Mesenchymal stem cell (in vitro differentiated cells and primary cell): ENCODE measurements at regions not wholly inside any gene's neighbourhood (a gene's known extent, or its start where the extent isn't known, plus 50 kb on each side); places are given as distances from the start of the nearest gene placed in this dataset.

Source experiments
- DNase-seq: peaks from one replicate; pipeline ENCODE4 v3.0.0-alpha.2; 2013
- H2AFZ ChIP-seq: one replicate; pipeline ENCODE4 v1.6.1; 2013; ENCODE audit warnings: low read depth, mild to moderate bottlenecking, control low read depth, inconsistent platforms, low read length, moderate library complexity
- H2AK5ac ChIP-seq: 2 replicates; pipeline ENCODE4 v1.6.1; 2013; ENCODE audit warnings: low read length, moderate library complexity, mild to moderate bottlenecking, inconsistent platforms; ENCODE audit not compliant: severe bottlenecking
- H2BK120ac ChIP-seq: one replicate; pipeline ENCODE4 v1.6.1; 2013; ENCODE audit warnings: low read depth, mild to moderate bottlenecking, inconsistent platforms, low read length, moderate library complexity
- H2BK12ac ChIP-seq, 2 experiments: one replicate each; pipeline ENCODE4 v1.6.1; 2013; ENCODE audit warnings: inconsistent platforms in 2 of 2, low read length in 2 of 2, mild to moderate bottlenecking in 2 of 2, moderate library complexity in 2 of 2, control low read depth in 1 of 2
- H2BK15ac ChIP-seq: one replicate; pipeline ENCODE4 v1.6.1; 2013; ENCODE audit warnings: mild to moderate bottlenecking, low read depth, inconsistent platforms; ENCODE audit not compliant: poor library complexity, severe bottlenecking
- H2BK5ac ChIP-seq: 2 replicates; pipeline ENCODE4 v1.6.1; 2013; ENCODE audit warnings: low read depth, mild to moderate bottlenecking, low read length, control low read depth, inconsistent platforms; ENCODE audit not compliant: poor library complexity, severe bottlenecking
- H3K14ac ChIP-seq, 2 experiments: one replicate each; pipeline ENCODE4 v1.6.1; 2013; ENCODE audit warnings: inconsistent platforms in 2 of 2, low read length in 2 of 2, control low read depth in 1 of 2, mild to moderate bottlenecking in 1 of 2, moderate library complexity in 1 of 2
- H3K18ac ChIP-seq, 2 experiments: one replicate each; pipeline ENCODE4 v1.6.1; 2013; ENCODE audit warnings: inconsistent platforms in 2 of 2, low read length in 2 of 2, control low read depth in 1 of 2, low read depth in 1 of 2, mild to moderate bottlenecking in 1 of 2
- H3K23ac ChIP-seq, 2 experiments: one replicate each; pipeline ENCODE4 v1.6.1; 2013; ENCODE audit warnings: inconsistent platforms in 2 of 2, low read length in 2 of 2, mild to moderate bottlenecking in 2 of 2, moderate library complexity in 2 of 2, control low read depth in 1 of 2
- H3K27ac ChIP-seq: 2 replicates; pipeline ENCODE4 v1.5.1; 2013; ENCODE audit warnings: mild to moderate bottlenecking, moderate library complexity, low read length, control low read depth, inconsistent platforms; ENCODE audit not compliant: poor library complexity, severe bottlenecking
- H3K27me3 ChIP-seq, 2 experiments: 2 replicates each; pipeline versions ENCODE4 v1.6.1 to v1.7.0; 2013; ENCODE audit warnings: low read length in 2 of 2, mild to moderate bottlenecking in 2 of 2, moderate library complexity in 2 of 2, control low read depth in 1 of 2, inconsistent platforms in 1 of 2; ENCODE audit not compliant: control insufficient read depth in 1 of 2, insufficient read depth in 1 of 2
- H3K36me3 ChIP-seq, 2 experiments: 2 replicates each; pipeline versions ENCODE4 v1.6.1 to v1.7.0; 2013; ENCODE audit warnings: low read length in 2 of 2, control low read depth in 1 of 2, inconsistent platforms in 1 of 2, low read depth in 1 of 2, mild to moderate bottlenecking in 1 of 2; ENCODE audit not compliant: insufficient read depth in 2 of 2, control insufficient read depth in 1 of 2
- H3K4ac ChIP-seq, 2 experiments: one replicate each; pipeline ENCODE4 v1.6.1; 2013; ENCODE audit warnings: inconsistent platforms in 2 of 2, low read length in 2 of 2, mild to moderate bottlenecking in 2 of 2, moderate library complexity in 2 of 2, control low read depth in 1 of 2, low read depth in 1 of 2
- H3K4me1 ChIP-seq: 2 replicates; pipeline ENCODE4 v1.6.1; 2013; ENCODE audit warnings: low read depth, low read length, control low read depth; ENCODE audit not compliant: control insufficient read depth, insufficient read depth
- H3K4me2 ChIP-seq: 2 replicates; pipeline ENCODE4 v1.6.1; 2013; ENCODE audit warnings: low read length, mild to moderate bottlenecking, inconsistent platforms; ENCODE audit not compliant: poor library complexity, severe bottlenecking
- H3K4me3 ChIP-seq, 2 experiments: 2 replicates each; pipeline versions ENCODE4 v1.5.1 to v1.7.0; 2013; ENCODE audit warnings: low read length in 2 of 2, mild to moderate bottlenecking in 2 of 2, control low read depth in 1 of 2, low read depth in 1 of 2; ENCODE audit not compliant: insufficient read depth in 1 of 2
- H3K79me1 ChIP-seq: replicated peaks from 2 replicates; pipeline ENCODE4 v1.6.1; 2013; ENCODE audit warnings: mild to moderate bottlenecking, control low read depth, low read length, inconsistent platforms; ENCODE audit not compliant: poor library complexity, severe bottlenecking
- H3K9ac ChIP-seq: 2 replicates; pipeline ENCODE4 v1.7.0; 2013; ENCODE audit warnings: mild to moderate bottlenecking, low read length, moderate library complexity
- H3K9me3 ChIP-seq: 2 replicates; pipeline ENCODE4 v1.7.0; 2013; ENCODE audit warnings: mild to moderate bottlenecking, low read length; ENCODE audit not compliant: control insufficient read depth
- H4K8ac ChIP-seq: one replicate; pipeline ENCODE4 v1.6.1; 2013; ENCODE audit warnings: inconsistent platforms, mild to moderate bottlenecking, low read length, moderate library complexity
- H4K91ac ChIP-seq: one replicate; pipeline ENCODE4 v1.6.1; 2013; ENCODE audit warnings: mild to moderate bottlenecking, low read length, inconsistent platforms
- WGBS: methylation state at CpG from one replicate; pipeline ENCODE4 v1.1.7; 2013; ENCODE audit warnings: mixed read lengths; 5-methylcytosine and 5-hydroxymethylcytosine counted together

GRCh38 chr17:77433385-77434135 is 292.8 kb downstream of the SEC14L1 start:
- WGBS: 29% methylated on average over 23 of the region's 27 CpGs
- H2BK120ac ChIP-seq: peak overlapping the region; percentile 36
- H3K4me1 ChIP-seq: peaks cover 85% of the 10 kb centered on the region
- H2BK15ac ChIP-seq: peak overlapping the region; percentile 50
- DNase-seq: peak; percentile 84
- peak overlapping the region; percentile 79 for H4K8ac ChIP-seq
- H2AFZ ChIP-seq: no peak overlapping the region
- peak overlapping the region in 1 of 2 experiments; percentile 90 for H2BK12ac ChIP-seq
- H3K27me3 ChIP-seq: no peaks in the 10 kb centered on the region
- peak overlapping the region; percentile 85 for H4K91ac ChIP-seq
- no peak overlapping the region for H3K27ac ChIP-seq
- H3K36me3 ChIP-seq: peaks cover 9 to 37% of the 10 kb centered on the region in 2 experiments
- peak overlapping the region in 1 of 2 experiments; percentile 46 for H3K23ac ChIP-seq
- H3K9me3 ChIP-seq: no peaks in the 10 kb centered on the region
- H3K4me3 ChIP-seq: peak overlapping the region in 1 of 2 experiments; percentile 56
- peak overlapping the region in 1 of 2 experiments; percentile 66 for H3K14ac ChIP-seq
- peak overlapping the region; percentile 49 to 79 for H3K4ac ChIP-seq
- no peak overlapping the region for H2BK5ac ChIP-seq
- peaks cover 31% of the 10 kb centered on the region for H3K79me1 ChIP-seq
- H3K18ac ChIP-seq: peak overlapping the region; percentile 71 to 95
- no peak overlapping the region for H2AK5ac ChIP-seq
- no peak overlapping the region for H3K4me2 ChIP-seq
- peak overlapping the region; percentile 58 for H3K9ac ChIP-seq

- Histone ChIP-seq H4K91ac (peak overlapping the region; percentile 85), H3K14ac (peak overlapping the region in 1 of 2 experiments; percentile 93), H2BK12ac (peak overlapping the region; percentile 7 to 79)
Measured at GRCh38 chr17:77434136-77435114, 293.7 kb downstream of the SEC14L1 start.

GRCh38 chr17:77435272-77436057 is 294.7 kb downstream of the SEC14L1 start:
- no peak for DNase-seq
- 57% methylated on average over 24 of the region's 24 CpGs for WGBS

More at GRCh38 chr17:77434136-77435114, 293.7 kb downstream of the SEC14L1 start:
- Histone ChIP-seq H3K79me1 (peaks cover 33% of the 10 kb centered on the region), H3K4me3 (peak overlapping the region in 1 of 2 experiments; percentile 56), H3K27me3 (no peaks in the 10 kb centered on the region), H3K36me3 (peaks cover 9 to 34% of the 10 kb centered on the region in 2 experiments), H2BK120ac (peak overlapping the region; percentile 1), H3K23ac (peak overlapping the region in 1 of 2 experiments; percentile 46), H2BK15ac (no peak overlapping the region), H2AK5ac (no peak overlapping the region), H3K27ac (no peak overlapping the region), H3K4ac (peak overlapping the region; percentile 49 to 79), H2AFZ (no peak overlapping the region), H3K4me1 (peaks cover 83% of the 10 kb centered on the region), H3K9me3 (no peaks in the 10 kb centered on the region), H3K4me2 (no peak overlapping the region), H2BK5ac (no peak overlapping the region), H4K8ac (peak overlapping the region; percentile 74), H3K9ac (peak overlapping the region; percentile 58), H3K18ac (peak overlapping the region; percentile 71 to 95)
- WGBS: 85% methylated on average over 26 of the region's 26 CpGs
- DNase-seq: no peak

More at GRCh38 chr17:77435272-77436057, 294.7 kb downstream of the SEC14L1 start:
- Histone ChIP-seq H3K4me3 (peak overlapping the region in 1 of 2 experiments; percentile 40), H3K4me1 (peaks cover 79% of the 10 kb centered on the region), H2BK5ac (no peak overlapping the region), H3K9ac (peak overlapping the region; percentile 69), H3K4me2 (no peak overlapping the region), H2BK15ac (peak overlapping the region; percentile 68), H3K79me1 (peaks cover 37% of the 10 kb centered on the region), H4K8ac (peak overlapping the region; percentile 85), H2BK12ac (peak overlapping the region; percentile 23 to 95), H2AK5ac (no peak overlapping the region), H3K23ac (peak overlapping the region; percentile 22 to 51), H2AFZ (no peak overlapping the region), H2BK120ac (peak overlapping the region; percentile 59), H3K4ac (peak overlapping the region; percentile 26 to 49), H3K36me3 (peaks cover 9 to 33% of the 10 kb centered on the region in 2 experiments), H3K14ac (peak overlapping the region in 1 of 2 experiments; percentile 90), H4K91ac (peak overlapping the region; percentile 83), H3K18ac (peak overlapping the region; percentile 78 to 87), H3K27me3 (no peaks in the 10 kb centered on the region), H3K9me3 (no peaks in the 10 kb centered on the region), H3K27ac (no peak overlapping the region)
